NCI-H524 (cell line): ENCODE measurements at regions not wholly inside any gene's neighbourhood (a gene's known extent, or its start where the extent isn't known, plus 50 kb on each side); places are given as distances from the start of the nearest gene placed in this dataset.
"Not testable (repeated sequence)": the region's sequence is repeated elsewhere in the genome, so short reads cannot be mapped to it uniquely, and the experiment has no call there.

ENCODE experiments used
- DNase-seq, 2 experiments: peaks; one replicate each; lab custom pipeline; 2025; lab: John Stamatoyannopoulos, UW

GRCh38 chr6:133051240-133051639 lies 189.9 kb upstream of the EYA4 start:
- DNase-seq = no peak

GRCh38 chr6:133052465-133052864 lies 188.7 kb upstream of the EYA4 start:
- no peak for DNase-seq

GRCh38 chr6:133055441-133055966 lies 185.7 kb upstream of the EYA4 start:
- DNase-seq = no peak

GRCh38 chr6:133057352-133057751 lies 183.8 kb upstream of the EYA4 start:
- no peak for DNase-seq

GRCh38 chr6:133062077-133062476 lies 179.1 kb upstream of the EYA4 start:
- no peak for DNase-seq

GRCh38 chr6:133062696-133063306 lies 178.4 kb upstream of the EYA4 start:
- DNase-seq = no peak

GRCh38 chr6:133067960-133068359 lies 173.2 kb upstream of the EYA4 start:
- no peak for DNase-seq

- peak; percentile 9 to 68 for DNase-seq
Measured at GRCh38 chr6:133070410-133071043, 170.6 kb upstream of the EYA4 start.

- no peak for DNase-seq
Measured at GRCh38 chr6:133079901-133080300, 161.3 kb upstream of the EYA4 start.

- peak in 1 of 2 experiments; percentile 29 for DNase-seq
Measured at GRCh38 chr6:133083248-133083967, 157.7 kb upstream of the EYA4 start.

GRCh38 chr6:133085471-133085870 lies 155.7 kb upstream of the EYA4 start:
- no peak for DNase-seq

- DNase-seq = no peak
Measured at GRCh38 chr6:133085896-133086295, 155.3 kb upstream of the EYA4 start.

- DNase-seq = no peak
Measured at GRCh38 chr6:133088931-133089695, 152.0 kb upstream of the EYA4 start.

GRCh38 chr6:133092199-133092598 lies 149.0 kb upstream of the EYA4 start:
- no peak for DNase-seq

GRCh38 chr6:133092771-133093170 lies 148.4 kb upstream of the EYA4 start:
- peak; percentile 23 to 73 for DNase-seq

- not testable (repeated sequence) for DNase-seq
Measured at GRCh38 chr6:133093211-133093610, 147.9 kb upstream of the EYA4 start.

- DNase-seq = peak in 1 of 2 experiments; percentile 12
Measured at GRCh38 chr6:133093956-133094355, 147.2 kb upstream of the EYA4 start.

- no peak for DNase-seq
Measured at GRCh38 chr6:133097208-133097607, 143.9 kb upstream of the EYA4 start.

- no peak for DNase-seq
Measured at GRCh38 chr6:133099573-133099972, 141.6 kb upstream of the EYA4 start.

GRCh38 chr6:133100865-133101264 lies 140.3 kb upstream of the EYA4 start:
- no peak for DNase-seq

- no peak for DNase-seq
Measured at GRCh38 chr6:133101790-133102189, 139.4 kb upstream of the EYA4 start.

- no peak for DNase-seq
Measured at GRCh38 chr6:133106934-133107333, 134.2 kb upstream of the EYA4 start.
